ENCODE measurements at regions not wholly inside any gene's neighbourhood (a gene's known extent, or its start where the extent isn't known, plus 50 kb on each side); places are given as distances from the start of the nearest gene placed in this dataset.

DNA sequence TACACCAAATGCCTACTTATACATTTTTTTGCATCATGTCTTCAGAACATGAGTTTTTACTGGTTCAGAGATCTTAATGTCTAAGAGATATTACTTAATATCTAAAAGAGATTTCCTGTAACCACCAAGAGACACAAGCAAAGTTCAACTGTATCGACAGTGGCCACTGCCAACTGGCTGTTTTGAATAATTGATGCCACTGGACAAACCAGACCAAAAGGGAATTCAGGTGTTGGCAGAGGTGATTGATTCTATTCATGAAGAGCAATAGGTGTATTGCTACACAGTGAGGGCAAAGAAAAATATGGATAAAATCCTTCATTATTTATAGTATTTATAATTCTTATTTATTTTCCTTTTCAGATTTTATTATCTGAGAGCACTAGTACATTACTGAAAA is 58.5 kb upstream of the ANKRD17 start:
- Histone ChIP-seq H3K27ac (ENCODE audit: low read length) (no peak overlapping the region), H3K27me3 (ENCODE audit: control insufficient read depth, insufficient read depth, low read length) (no peaks in the 10 kb centered on the region), H3K4me3 (ENCODE audit: low read length) (no peak overlapping the region), H3K9me3 (ENCODE audit: control insufficient read depth, insufficient read depth, low read length) (peaks cover 2% of the 10 kb centered on the region; the same call in 1 of the 2 replicates), H3K4me1 (ENCODE audit: control insufficient read depth, insufficient read depth, low read length) (no peaks in the 10 kb centered on the region), H3K36me3 (ENCODE audit: control insufficient read depth, insufficient read depth, low read length) (no peaks in the 10 kb centered on the region)
- DNase-seq (ENCODE audit: low read depth, low spot score) = no peak
- WGBS (ENCODE audit: insufficient coverage, insufficient read length) = no CpG with 5 or more reads among the region's 1 CpG

DNA sequence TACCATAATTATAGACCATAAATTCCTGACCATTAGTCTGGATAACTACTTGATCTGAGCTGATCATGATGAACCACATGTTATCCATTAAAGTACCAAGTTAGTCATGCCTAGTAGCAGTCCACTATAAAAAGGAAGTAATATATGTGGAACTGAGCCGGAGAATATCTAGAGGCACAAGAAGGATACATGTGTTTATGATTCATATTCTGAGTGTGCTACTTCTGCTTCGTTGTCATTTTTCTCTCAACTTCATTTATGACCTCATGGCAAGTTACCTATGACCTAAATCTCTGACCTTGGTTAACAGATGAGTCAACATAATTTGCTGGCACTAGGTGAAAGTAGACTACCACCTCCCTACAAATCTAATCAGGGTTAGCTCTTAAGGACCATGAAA is 56.5 kb upstream of the ANKRD17 start:
- no peak for DNase-seq (ENCODE audit: low read depth, low spot score)
- H3K27me3 ChIP-seq (ENCODE audit: control insufficient read depth, insufficient read depth, low read length) = no peaks in the 10 kb centered on the region
- WGBS (ENCODE audit: insufficient coverage, insufficient read length) = no CpG with 5 or more reads among the region's 2 CpGs
- H3K27ac ChIP-seq (ENCODE audit: low read length) = no peak overlapping the region
- H3K4me3 ChIP-seq (ENCODE audit: low read length) = no peak overlapping the region
- no peaks in the 10 kb centered on the region for H3K36me3 ChIP-seq (ENCODE audit: control insufficient read depth, insufficient read depth, low read length)
- peaks cover 2% of the 10 kb centered on the region; the same call in 1 of the 2 replicates for H3K9me3 ChIP-seq (ENCODE audit: control insufficient read depth, insufficient read depth, low read length)
- no peaks in the 10 kb centered on the region for H3K4me1 ChIP-seq (ENCODE audit: control insufficient read depth, insufficient read depth, low read length)

DNA sequence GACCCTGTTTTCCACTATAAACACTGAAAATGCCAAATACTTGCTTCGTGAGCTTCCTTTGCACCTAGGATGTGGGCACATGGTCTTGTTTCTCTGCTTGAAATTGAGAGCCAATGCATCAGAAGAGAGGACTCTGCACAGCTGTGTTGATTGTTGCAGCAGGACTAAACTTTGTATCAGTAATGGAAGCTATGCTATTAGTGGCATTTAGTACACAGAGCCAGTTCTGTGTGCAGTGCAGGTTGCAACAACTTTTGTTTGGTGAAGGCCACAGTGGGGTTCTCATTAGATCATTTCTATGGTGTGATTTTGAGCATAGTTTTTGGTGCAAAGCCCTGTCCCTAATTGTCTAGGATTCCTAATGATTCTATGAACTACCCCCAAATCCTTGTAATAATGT is 54.4 kb upstream of the ANKRD17 start:
- H3K36me3 ChIP-seq (ENCODE audit: control insufficient read depth, insufficient read depth, low read length) = no peaks in the 10 kb centered on the region
- no peaks in the 10 kb centered on the region for H3K4me1 ChIP-seq (ENCODE audit: control insufficient read depth, insufficient read depth, low read length)
- no peak for DNase-seq (ENCODE audit: low read depth, low spot score)
- no peak overlapping the region for H3K27ac ChIP-seq (ENCODE audit: low read length)
- H3K27me3 ChIP-seq (ENCODE audit: control insufficient read depth, insufficient read depth, low read length) = no peaks in the 10 kb centered on the region
- no peak overlapping the region for H3K4me3 ChIP-seq (ENCODE audit: low read length)
- no peaks in the 10 kb centered on the region for H3K9me3 ChIP-seq (ENCODE audit: control insufficient read depth, insufficient read depth, low read length)
- no CpG with 5 or more reads among the region's 1 CpG for WGBS (ENCODE audit: insufficient coverage, insufficient read length)

DNA sequence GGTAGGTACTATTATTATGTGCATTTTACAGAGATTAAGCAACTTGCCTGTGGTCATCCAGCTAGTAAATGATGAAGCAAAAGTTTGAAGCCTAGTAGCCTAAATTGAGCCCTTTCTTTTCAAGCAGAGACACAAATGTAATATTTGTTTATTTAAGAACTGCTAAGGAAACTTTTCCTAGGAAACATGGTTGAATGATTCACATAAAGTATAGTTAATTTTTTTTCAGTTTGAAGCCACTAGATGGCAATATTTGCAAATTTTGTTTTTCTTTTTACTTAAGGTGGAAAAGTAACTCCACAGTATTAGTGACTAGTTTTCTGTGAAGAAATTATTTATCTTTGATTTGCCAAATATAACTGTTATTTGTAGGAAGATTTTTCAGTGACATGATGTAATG is 52.8 kb upstream of the ANKRD17 start:
- Histone ChIP-seq H3K27me3 (ENCODE audit: control insufficient read depth, insufficient read depth, low read length) (no peaks in the 10 kb centered on the region), H3K27ac (ENCODE audit: low read length) (no peak overlapping the region), H3K9me3 (ENCODE audit: control insufficient read depth, insufficient read depth, low read length) (no peaks in the 10 kb centered on the region), H3K4me3 (ENCODE audit: low read length) (no peak overlapping the region), H3K4me1 (ENCODE audit: control insufficient read depth, insufficient read depth, low read length) (no peaks in the 10 kb centered on the region), H3K36me3 (ENCODE audit: control insufficient read depth, insufficient read depth, low read length) (no peaks in the 10 kb centered on the region)
- DNase-seq (ENCODE audit: low read depth, low spot score) = no peak

DNA sequence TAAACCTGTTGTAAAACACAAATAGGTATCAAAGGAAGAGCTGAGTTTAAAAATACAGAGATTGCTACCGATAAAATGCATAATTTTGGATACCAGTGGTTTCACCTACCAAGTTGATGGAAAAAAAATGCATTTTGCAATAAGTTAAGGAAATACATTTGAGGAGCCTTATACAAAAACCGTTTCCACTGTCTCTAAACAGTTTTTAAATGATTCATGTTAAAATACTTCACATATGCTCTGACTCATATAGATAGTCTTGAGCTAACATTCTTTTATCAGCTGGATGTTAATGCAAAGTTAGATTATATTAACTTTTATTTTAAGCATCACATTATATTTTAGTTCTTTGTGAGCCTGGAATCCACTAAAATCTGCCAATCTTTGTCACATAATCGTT is 50.6 kb upstream of the ANKRD17 start:
- H3K4me3 ChIP-seq (ENCODE audit: low read length) = no peak overlapping the region
- DNase-seq (ENCODE audit: low read depth, low spot score) = no peak
- no CpG with 5 or more reads among the region's 3 CpGs for WGBS (ENCODE audit: insufficient coverage, insufficient read length)

More for the DNA sequence above, 50.6 kb upstream of the ANKRD17 start:
- H3K27me3 ChIP-seq (ENCODE audit: control insufficient read depth, insufficient read depth, low read length) = no peaks in the 10 kb centered on the region
- H3K9me3 ChIP-seq (ENCODE audit: control insufficient read depth, insufficient read depth, low read length) = no peaks in the 10 kb centered on the region
- no peaks in the 10 kb centered on the region for H3K36me3 ChIP-seq (ENCODE audit: control insufficient read depth, insufficient read depth, low read length)
- H3K4me1 ChIP-seq (ENCODE audit: control insufficient read depth, insufficient read depth, low read length) = no peaks in the 10 kb centered on the region
- H3K27ac ChIP-seq (ENCODE audit: low read length) = no peak overlapping the region

Measured in iPS DF 6.9 (cell line).